Bronchial epithelial cell (primary cell): ENCODE measurements at regions not wholly inside any gene's neighbourhood (a gene's known extent, or its start where the extent isn't known, plus 50 kb on each side); places are given as distances from the start of the nearest gene placed in this dataset.
A peak's percentile ranks its signal among the peaks of the same experiment; 100 is the strongest.

Source experiments
- DNase-seq: peaks from one replicate; pipeline ENCODE4 v3.0.0-alpha.2; 2010; ENCODE audit warnings: low read depth
- FAIRE-seq: peaks from 2 replicates; lab custom pipeline; 2011; peaks lifted over from hg19 to GRCh38; lab: Jason Lieb, UNC
- H3K27me3 ChIP-seq: 2 replicates; pipeline ENCODE4 v1.5.1; 2011; ENCODE audit warnings: low read length; ENCODE audit not compliant: control insufficient read depth, insufficient read depth
- H3K36me3 ChIP-seq: 2 replicates; pipeline ENCODE4 v1.5.1; 2011; ENCODE audit warnings: low read length; ENCODE audit not compliant: control insufficient read depth, insufficient read depth
- H3K4me3 ChIP-seq: 2 replicates; pipeline ENCODE4 v1.5.1; 2011; ENCODE audit warnings: mild to moderate bottlenecking, low read depth, low read length, control low read depth
- CTCF ChIP-seq: IDR thresholded peaks from 2 replicates; pipeline ENCODE4 v1.5.1; 2011; ENCODE audit warnings: mild to moderate bottlenecking, moderate library complexity, low read length, control low read depth, inconsistent platforms; ENCODE audit not compliant: insufficient read depth, severe bottlenecking

- no peak overlapping the region for H3K4me3 ChIP-seq
- FAIRE-seq (peak; percentile 60), DNase-seq (peak; percentile 85)
- H3K27me3 ChIP-seq, result no peaks in the 10 kb centered on the region
- no peak for TF ChIP-seq CTCF
- no peaks in the 10 kb centered on the region for H3K36me3 ChIP-seq
Measured at GRCh38 chr12:65720136-65721130, 103.8 kb upstream of the HMGA2 start.

GRCh38 chr12:65721541-65722190 lies 102.6 kb upstream of the HMGA2 start:
- no peak for DNase-seq
- no peaks in the 10 kb centered on the region for H3K36me3 ChIP-seq
- no peak for FAIRE-seq
- no peak overlapping the region for H3K4me3 ChIP-seq
- H3K27me3 ChIP-seq, result no peaks in the 10 kb centered on the region
- no peak for TF ChIP-seq CTCF

DNA sequence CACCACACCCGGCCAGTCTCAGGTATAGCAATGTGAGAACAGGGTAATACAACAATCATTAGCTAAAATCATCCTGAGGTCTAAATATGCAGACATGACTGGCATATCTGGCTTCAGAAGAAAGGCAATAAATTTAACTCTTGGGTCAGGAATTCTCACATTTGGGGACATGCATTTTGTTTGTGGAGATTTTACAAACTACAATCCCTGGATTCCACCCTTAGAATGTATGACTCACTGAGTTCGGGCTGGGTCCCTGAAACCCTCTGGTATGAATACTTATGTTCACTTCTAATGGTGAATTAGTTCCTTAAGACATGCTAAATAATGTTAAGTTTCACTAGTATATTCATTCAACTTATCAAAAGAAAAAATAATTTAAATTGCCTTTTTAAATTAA lies 98.9 kb upstream of the HMGA2 start:
- DNase-seq (peak; percentile 55), FAIRE-seq (no peak)
- Histone ChIP-seq H3K27me3 (no peaks in the 10 kb centered on the region), H3K4me3 (no peak overlapping the region), H3K36me3 (no peaks in the 10 kb centered on the region)
- no peak for TF ChIP-seq CTCF

DNA sequence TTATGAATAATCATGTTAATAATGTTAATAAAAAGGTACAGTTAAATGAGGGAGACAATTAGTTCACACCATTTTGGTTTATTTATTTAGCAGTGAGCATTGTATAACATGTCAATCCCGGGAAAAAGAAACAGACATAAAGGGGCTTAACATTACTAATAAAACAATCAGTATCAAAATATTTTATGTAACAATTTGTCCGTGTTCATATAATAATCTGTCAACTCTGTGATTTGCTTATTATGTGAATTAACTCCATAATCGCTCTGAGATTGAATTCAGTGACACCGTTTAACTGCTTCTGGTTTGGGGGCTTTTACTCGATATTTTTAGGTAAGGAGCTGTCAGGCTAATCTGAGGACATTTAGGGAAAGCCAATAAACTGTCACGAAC lies 95.8 kb upstream of the HMGA2 start:
- DNase-seq, result no peak
- peak overlapping the region; percentile 52 for H3K4me3 ChIP-seq
- H3K27me3 ChIP-seq, result no peaks in the 10 kb centered on the region
- TF ChIP-seq CTCF, result no peak
- H3K36me3 ChIP-seq, result no peaks in the 10 kb centered on the region
- FAIRE-seq, result no peak

- DNase-seq (peak; percentile 39), FAIRE-seq (no peak)
- no peaks in the 10 kb centered on the region for H3K36me3 ChIP-seq
- peak; percentile 18 for TF ChIP-seq CTCF
- no peaks in the 10 kb centered on the region for H3K27me3 ChIP-seq
- H3K4me3 ChIP-seq, result peak overlapping the region; percentile 52
Measured at GRCh38 chr12:65728848-65729793, 95.2 kb upstream of the HMGA2 start.
